Liver (tissue), 8 donors: ENCODE measurements at regions not wholly inside any gene's neighbourhood (a gene's known extent, or its start where the extent isn't known, plus 50 kb on each side); places are given as distances from the start of the nearest gene placed in this dataset.

ENCODE experiments used
- DNase-seq: peaks from one replicate; pipeline ENCODE4 v3.0.0-alpha.2; 2017; ENCODE audit warnings: low spot score
- H3K27ac ChIP-seq, 2 donors: one replicate each; pipeline ENCODE4 v1.7.0; 2013; ENCODE audit warnings: inconsistent platforms in 2 of 2, low read length in 2 of 2, control low read depth in 1 of 2, low read depth in 1 of 2, mild to moderate bottlenecking in 1 of 2
- H3K27me3 ChIP-seq, 4 donors: one replicate each; pipeline versions ENCODE4 v1.6.1 to v1.7.0; 2013; ENCODE audit warnings: low read length in 3 of 4, inconsistent platforms in 1 of 4, mild to moderate bottlenecking in 1 of 4, moderate library complexity in 1 of 4; ENCODE audit not compliant: control insufficient read depth in 4 of 4, insufficient read depth in 4 of 4
- H3K36me3 ChIP-seq, 4 donors: one replicate each; pipeline versions ENCODE4 v1.6.1 to v1.7.0; 2013; ENCODE audit warnings: low read length in 3 of 4, mild to moderate bottlenecking in 3 of 4, low read depth in 1 of 4, moderate library complexity in 1 of 4; ENCODE audit not compliant: control insufficient read depth in 4 of 4, insufficient read depth in 3 of 4
- H3K4me1 ChIP-seq, 4 donors: one replicate each; pipeline versions ENCODE4 v1.6.1 to v1.7.0; 2013; ENCODE audit warnings: low read length in 3 of 4, mild to moderate bottlenecking in 3 of 4, moderate library complexity in 1 of 4; ENCODE audit not compliant: control insufficient read depth in 4 of 4, insufficient read depth in 4 of 4
- H3K4me3 ChIP-seq, 3 donors: one replicate each; pipeline versions ENCODE4 v1.6.1 to v1.7.0; 2013; ENCODE audit warnings: low read length in 3 of 3, control low read depth in 1 of 3, low read depth in 1 of 3, mild to moderate bottlenecking in 1 of 3
- H3K9ac ChIP-seq, 2 donors: one replicate each; pipeline ENCODE4 v1.7.0; 2013; ENCODE audit warnings: low read length in 2 of 2, mild to moderate bottlenecking in 2 of 2, moderate library complexity in 2 of 2, control low read depth in 1 of 2, low read depth in 1 of 2
- H3K9me3 ChIP-seq, 4 donors: one replicate each; pipeline versions ENCODE4 v1.6.1 to v1.7.0; 2013; ENCODE audit warnings: low read length in 3 of 4; ENCODE audit not compliant: control insufficient read depth in 4 of 4
- ATF3 ChIP-seq: IDR thresholded peaks from 2 replicates; pipeline ENCODE4 v1.6.1; 2016; ENCODE audit warnings: antibody characterized with exemption
- HNF4A ChIP-seq, 2 donors: conservative IDR thresholded peaks; 2 replicates each; pipeline ENCODE4 v1.6.1; 2016; ENCODE audit warnings: antibody characterized with exemption in 2 of 2, mild to moderate bottlenecking in 2 of 2
- HNF4G ChIP-seq: IDR thresholded peaks from 2 replicates; pipeline ENCODE4 v1.6.1; 2016; ENCODE audit warnings: antibody characterized with exemption
- REST ChIP-seq: IDR thresholded peaks from 2 replicates; pipeline ENCODE4 v1.6.1; 2016; ENCODE audit warnings: antibody characterized with exemption, mild to moderate bottlenecking
- RXRA ChIP-seq, 2 donors: IDR thresholded peaks; 2 replicates each; pipeline ENCODE4 v1.6.1; 2017 to 2018; ENCODE audit warnings: antibody characterized with exemption in 2 of 2, mild to moderate bottlenecking in 1 of 2
- SP1 ChIP-seq: IDR thresholded peaks from 2 replicates; pipeline ENCODE4 v1.6.1; 2018; ENCODE audit warnings: antibody characterized with exemption, mild to moderate bottlenecking
- YY1 ChIP-seq: IDR thresholded peaks from 2 replicates; pipeline ENCODE4 v1.6.1; 2016; ENCODE audit warnings: antibody characterized with exemption, mild to moderate bottlenecking
- WGBS: extraction: QIAGEN DNeasy Blood & Tissue Kit; methylation state at CpG from one replicate; pipeline ENCODE4 v1.1.7; 2013; 5-methylcytosine and 5-hydroxymethylcytosine counted together
- TF ChIP-seq, protein P1 (sequence below): fragments of 150-350 bp; IDR thresholded peaks from 2 replicates; pipeline ENCODE4 v1.5.1; 2017; ENCODE audit warnings: improper control_type of control experiment, low read depth, low read length; ENCODE audit not compliant: missing input control
- TF ChIP-seq, protein P2 (sequence below): IDR thresholded peaks from 2 replicates; pipeline ENCODE4 v1.6.1; 2016; ENCODE audit warnings: antibody characterized with exemption
- donor health status: healthy.
- donor health status: healthy.
- donor health status: healthy.
- donor health status: healthy.
- donor health status: healthy.

- TF ChIP-seq REST = no peak
- TF ChIP-seq SP1 = no peak
- TF ChIP-seq RXRA (IDR thresholded peaks at IDR 0.05) = no peak
Observed at GRCh38 chr18:55142410-55142809, 183.1 kb upstream of the CCDC68 start (continued).

DNA sequence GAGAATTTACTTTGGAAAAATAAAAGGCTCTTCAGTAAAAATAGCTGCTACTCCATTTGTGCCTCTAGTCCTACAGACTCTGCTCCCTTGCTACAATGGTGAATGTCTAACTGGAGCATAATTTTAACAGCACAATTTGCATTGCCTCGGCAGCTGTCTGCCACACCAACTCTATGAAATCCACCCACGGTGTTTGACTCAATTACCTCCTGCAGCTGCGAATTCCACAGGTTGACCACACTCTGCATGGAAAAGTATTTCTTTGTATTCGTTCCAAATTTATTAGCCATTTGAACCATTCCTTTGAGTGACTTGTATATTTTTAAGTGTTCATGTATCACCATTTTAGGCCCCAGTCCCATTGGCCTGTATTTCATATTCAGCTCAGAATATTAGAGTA, 182.1 kb upstream of the CCDC68 start:
- no peak overlapping the region for H3K4me3 ChIP-seq
- WGBS = 79% methylated on average over 4 of the region's 4 CpGs

More for the DNA sequence above, 182.1 kb upstream of the CCDC68 start:
- TF ChIP-seq YY1 = no peak
- no peak for TF ChIP-seq HNF4G
- TF ChIP-seq RXRA (IDR thresholded peaks at IDR 0.05) = no peak
- TF ChIP-seq, protein P1, sequence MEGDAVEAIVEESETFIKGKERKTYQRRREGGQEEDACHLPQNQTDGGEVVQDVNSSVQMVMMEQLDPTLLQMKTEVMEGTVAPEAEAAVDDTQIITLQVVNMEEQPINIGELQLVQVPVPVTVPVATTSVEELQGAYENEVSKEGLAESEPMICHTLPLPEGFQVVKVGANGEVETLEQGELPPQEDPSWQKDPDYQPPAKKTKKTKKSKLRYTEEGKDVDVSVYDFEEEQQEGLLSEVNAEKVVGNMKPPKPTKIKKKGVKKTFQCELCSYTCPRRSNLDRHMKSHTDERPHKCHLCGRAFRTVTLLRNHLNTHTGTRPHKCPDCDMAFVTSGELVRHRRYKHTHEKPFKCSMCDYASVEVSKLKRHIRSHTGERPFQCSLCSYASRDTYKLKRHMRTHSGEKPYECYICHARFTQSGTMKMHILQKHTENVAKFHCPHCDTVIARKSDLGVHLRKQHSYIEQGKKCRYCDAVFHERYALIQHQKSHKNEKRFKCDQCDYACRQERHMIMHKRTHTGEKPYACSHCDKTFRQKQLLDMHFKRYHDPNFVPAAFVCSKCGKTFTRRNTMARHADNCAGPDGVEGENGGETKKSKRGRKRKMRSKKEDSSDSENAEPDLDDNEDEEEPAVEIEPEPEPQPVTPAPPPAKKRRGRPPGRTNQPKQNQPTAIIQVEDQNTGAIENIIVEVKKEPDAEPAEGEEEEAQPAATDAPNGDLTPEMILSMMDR = no peak
- no peak for TF ChIP-seq ATF3
- TF ChIP-seq, protein P2, sequence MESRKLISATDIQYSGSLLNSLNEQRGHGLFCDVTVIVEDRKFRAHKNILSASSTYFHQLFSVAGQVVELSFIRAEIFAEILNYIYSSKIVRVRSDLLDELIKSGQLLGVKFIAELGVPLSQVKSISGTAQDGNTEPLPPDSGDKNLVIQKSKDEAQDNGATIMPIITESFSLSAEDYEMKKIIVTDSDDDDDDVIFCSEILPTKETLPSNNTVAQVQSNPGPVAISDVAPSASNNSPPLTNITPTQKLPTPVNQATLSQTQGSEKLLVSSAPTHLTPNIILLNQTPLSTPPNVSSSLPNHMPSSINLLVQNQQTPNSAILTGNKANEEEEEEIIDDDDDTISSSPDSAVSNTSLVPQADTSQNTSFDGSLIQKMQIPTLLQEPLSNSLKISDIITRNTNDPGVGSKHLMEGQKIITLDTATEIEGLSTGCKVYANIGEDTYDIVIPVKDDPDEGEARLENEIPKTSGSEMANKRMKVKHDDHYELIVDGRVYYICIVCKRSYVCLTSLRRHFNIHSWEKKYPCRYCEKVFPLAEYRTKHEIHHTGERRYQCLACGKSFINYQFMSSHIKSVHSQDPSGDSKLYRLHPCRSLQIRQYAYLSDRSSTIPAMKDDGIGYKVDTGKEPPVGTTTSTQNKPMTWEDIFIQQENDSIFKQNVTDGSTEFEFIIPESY = no peak
- no peak for TF ChIP-seq REST
- TF ChIP-seq HNF4A (conservative IDR thresholded peaks at IDR 0.05) = no peak
- Histone ChIP-seq H3K27ac (no peak overlapping the region), H3K27me3 (no peaks in the 10 kb centered on the region), H3K9me3 (no peaks in the 10 kb centered on the region), H3K4me1 (no peaks in the 10 kb centered on the region), H3K9ac (no peak overlapping the region), H3K36me3 (no peaks in the 10 kb centered on the region)
- no peak for DNase-seq
